GM12873 (cell line): ENCODE measurements at regions not wholly inside any gene's neighbourhood (a gene's known extent, or its start where the extent isn't known, plus 50 kb on each side); places are given as distances from the start of the nearest gene placed in this dataset.

Source experiments
- CTCF ChIP-seq: IDR thresholded peaks from 2 replicates; pipeline ENCODE4 v1.5.1; 2012; ENCODE audit warnings: low read depth, mild to moderate bottlenecking, moderate library complexity, low read length, control low read depth; ENCODE audit not compliant: insufficient read depth; ENCODE audit errors: missing control alignments

GRCh38 chr5:167585184-167585583, 706.3 kb upstream of the WWC1 start:
- TF ChIP-seq CTCF, result no peak

DNA sequence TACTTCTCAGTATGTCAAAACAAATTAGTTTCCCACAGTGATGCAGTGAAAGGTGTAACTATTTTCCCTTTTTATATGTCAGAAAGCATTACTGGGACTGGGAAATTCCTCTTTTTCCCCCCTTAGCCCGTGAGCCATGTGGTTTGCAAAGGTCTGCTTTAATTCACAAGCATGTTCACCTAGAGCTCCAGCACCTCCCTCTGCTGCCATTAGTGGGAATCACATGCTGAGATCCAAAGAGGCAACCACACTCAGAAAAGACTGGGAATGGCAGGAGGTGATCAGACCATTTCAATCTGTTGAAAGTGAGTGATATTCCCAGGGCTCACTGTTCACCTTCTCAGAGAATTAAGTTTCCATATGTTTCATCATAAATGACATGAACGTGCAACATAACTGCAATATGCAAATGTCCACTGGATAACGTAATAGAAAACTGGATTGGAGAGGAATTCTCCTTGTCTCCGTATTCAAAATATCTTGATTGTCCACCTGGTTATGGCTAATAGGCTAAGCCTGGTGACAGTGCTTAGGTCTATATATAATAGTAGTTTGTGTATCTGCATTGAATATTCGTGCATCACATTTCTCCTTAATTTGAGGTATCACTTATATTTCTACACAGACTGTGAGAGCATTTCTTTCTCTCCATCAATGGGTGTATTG, 703.5 kb upstream of the WWC1 start:
- peak; percentile 25 for TF ChIP-seq CTCF

DNA sequence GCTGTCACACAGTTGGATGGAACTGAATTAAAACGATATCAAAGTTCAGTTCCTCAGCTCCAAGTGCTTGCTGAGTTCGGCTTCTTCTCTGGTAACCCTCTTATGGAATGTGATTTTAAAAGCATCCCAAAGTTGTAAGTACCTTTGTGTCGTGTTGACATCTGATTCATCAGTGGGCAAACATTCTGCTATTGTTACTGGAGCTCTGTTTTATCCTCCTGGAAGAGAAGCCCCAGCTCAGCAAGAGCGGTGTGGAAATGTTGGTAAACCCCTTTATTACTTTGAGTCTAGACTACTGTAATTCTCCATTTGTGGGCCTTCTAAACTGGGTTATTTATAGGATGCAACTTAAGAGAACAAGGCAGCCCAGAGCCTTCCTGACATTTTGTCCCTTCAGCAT, 699.3 kb upstream of the WWC1 start:
- TF ChIP-seq CTCF, result no peak

DNA sequence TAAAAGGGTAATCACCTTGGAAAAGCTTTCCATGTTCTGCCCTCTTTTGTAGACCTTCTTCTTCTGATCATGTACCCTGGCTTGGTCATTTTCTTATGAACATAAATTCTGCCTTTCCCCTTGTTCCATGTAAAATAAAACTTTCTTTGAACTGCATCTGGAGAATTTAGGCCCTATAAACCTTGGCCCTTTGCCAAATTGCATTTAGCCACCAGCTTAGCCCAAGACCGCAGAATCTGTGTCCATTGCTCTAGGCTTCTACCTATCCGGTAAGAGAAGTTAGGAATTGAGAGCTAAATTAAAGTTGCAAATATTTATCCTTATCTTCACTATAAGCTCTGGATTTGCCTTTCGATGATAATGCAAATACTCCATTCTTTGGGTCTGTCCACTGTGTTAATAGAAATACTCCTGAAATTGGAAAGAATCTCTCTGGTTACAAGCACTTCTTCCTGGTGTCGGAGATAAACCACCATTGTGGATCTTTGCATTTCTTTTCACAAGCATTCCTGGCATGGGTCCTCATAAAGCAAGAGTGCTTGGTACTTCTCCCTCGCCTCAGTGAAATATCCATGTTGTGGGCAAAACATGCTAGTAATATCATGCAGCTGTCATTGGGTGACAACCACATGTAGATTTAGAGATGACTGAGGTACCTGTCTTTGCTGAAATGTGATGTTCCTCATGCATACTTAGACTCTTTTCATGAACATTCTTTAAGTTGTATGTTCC, 698.0 kb upstream of the WWC1 start:
- no peak for TF ChIP-seq CTCF

GRCh38 chr5:167594061-167594435, 697.4 kb upstream of the WWC1 start:
- no peak for TF ChIP-seq CTCF

GRCh38 chr5:167594750-167595149, 696.7 kb upstream of the WWC1 start:
- no peak for TF ChIP-seq CTCF

DNA sequence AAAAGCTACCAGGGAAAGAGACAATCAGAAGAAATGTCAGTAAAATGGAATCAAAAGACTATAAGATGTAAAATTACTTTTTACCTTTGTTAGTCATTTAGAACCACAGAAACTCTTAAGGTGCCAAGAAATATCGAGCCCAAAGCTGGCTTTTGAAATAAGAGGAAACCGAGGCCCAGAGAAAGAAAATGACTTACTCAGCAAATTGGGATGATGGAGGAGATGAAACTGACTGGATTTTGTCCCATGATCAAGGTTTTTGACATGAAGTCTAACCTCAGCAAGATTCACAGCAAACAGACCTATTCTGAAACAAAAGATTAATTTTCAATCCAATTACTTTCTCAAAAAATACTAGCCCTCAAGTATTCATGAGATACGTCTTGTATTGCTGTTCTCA, 696.2 kb upstream of the WWC1 start:
- TF ChIP-seq CTCF, result no peak
